H54 (cell line): ENCODE measurements at regions not wholly inside any gene's neighbourhood (a gene's known extent, or its start where the extent isn't known, plus 50 kb on each side); places are given as distances from the start of the nearest gene placed in this dataset.
"Not testable (repeated sequence)": the region's sequence is repeated elsewhere in the genome, so short reads cannot be mapped to it uniquely, and the experiment has no call there.

Experiments used
- DNase-seq: peaks from one replicate; pipeline ENCODE4 v3.0.0; 2011; ENCODE audit warnings: low spot score, mixed read lengths; ENCODE audit not compliant: insufficient read length
- FAIRE-seq: peaks from 3 replicates; lab custom pipeline; 2011; peaks lifted over from hg19 to GRCh38; lab: Jason Lieb, UNC
- POLR2A ChIP-seq: IDR thresholded peaks from 2 replicates; pipeline ENCODE4 v1.6.1; 2011; ENCODE audit warnings: low read depth, mild to moderate bottlenecking, low read length

DNA sequence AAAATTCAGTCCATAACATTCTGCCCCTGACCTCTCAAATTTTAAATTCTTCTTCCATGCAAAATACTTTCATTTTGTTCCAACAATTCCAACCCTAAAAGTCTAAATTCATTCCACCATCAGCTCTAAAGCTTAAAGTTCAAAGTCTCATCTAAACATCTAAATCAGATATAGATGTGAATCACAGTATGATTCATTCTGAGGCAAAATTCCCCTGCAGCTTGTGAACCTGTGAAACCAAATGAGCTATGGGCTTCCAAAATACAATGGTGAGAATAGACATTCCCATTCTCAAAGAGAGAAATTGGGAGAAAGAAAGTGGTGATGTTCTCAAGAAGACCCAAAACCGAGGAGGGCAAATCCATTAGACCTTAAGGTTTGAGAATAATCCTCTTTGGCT is 309.8 kb downstream of the HIVEP2 start:
- FAIRE-seq (no peak), DNase-seq (no peak)
- TF ChIP-seq POLR2A = no peak

DNA sequence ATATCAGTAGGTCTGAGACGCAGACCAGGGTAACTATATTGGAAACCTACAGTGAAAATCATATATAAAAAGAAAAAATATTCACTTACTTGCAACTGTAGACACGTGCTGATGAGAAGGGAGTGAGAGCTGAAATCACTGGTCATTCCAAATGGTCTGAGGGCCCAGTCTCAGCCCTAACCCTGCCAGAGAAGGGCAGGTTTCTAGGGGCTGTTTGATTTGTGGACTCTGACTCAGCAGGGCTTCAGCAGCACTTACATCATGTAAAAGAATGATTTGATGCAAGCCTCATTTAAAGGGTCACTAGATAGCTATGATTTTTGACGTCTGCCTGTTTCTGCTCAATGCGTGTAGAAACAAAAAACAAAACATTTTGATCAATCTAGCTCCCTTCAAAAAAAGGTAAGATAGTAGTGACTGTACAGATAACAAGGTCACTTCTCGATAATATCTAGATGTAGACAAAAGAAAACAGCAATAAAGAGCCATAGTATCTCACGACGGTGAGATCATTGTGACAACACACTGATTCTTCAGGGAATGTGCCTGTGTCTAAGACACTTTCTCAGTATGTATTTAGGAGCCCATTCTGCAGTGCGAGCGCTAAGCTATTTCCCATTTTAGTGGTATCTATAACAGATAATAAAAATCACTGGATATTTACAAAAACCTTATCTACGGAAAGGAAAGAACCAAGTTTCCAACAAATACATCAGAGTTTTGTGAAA is 307.2 kb downstream of the HIVEP2 start:
- no peak for FAIRE-seq

DNA sequence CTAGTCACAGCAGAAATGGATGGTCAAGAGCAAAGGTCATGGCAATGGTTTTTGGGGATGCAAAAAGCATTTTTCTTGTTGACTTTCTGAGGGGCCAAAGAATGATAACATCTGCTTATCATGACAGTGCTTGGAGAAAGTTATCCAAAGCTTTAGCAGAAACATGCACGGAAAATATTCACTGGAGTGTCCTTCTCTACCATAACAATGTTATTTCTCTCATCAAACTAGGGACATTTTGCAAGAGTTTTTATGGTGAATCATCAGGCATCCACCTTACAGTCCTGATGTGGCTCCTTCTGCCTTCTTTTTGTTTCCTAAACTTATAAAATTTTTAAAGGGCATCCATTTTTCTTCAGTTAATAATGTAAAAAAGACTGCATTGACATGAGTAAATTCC is 302.3 kb downstream of the HIVEP2 start:
- DNase-seq (no peak), FAIRE-seq (no peak)
- no peak for TF ChIP-seq POLR2A

More for the DNA sequence above, 307.2 kb downstream of the HIVEP2 start:
- no peak for TF ChIP-seq POLR2A
- no peak for DNase-seq

DNA sequence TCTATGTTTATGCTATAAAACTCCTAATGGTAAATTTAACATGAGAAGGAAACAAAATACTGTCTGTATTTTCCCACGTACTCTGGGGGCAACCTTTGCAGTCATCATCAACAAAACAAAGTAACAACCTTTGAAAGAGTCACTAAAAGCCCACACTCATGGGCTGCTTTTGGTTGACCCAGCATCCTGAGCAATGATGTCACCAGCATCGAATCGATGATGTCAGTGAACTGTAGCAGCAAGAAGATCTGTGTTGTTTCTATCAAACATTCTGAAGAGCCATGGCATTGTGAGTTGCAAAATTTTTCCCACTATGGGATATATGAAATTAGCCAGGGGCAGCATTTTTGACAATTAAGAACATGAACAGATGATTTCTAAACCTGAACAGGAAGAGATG is 300.1 kb downstream of the HIVEP2 start:
- DNase-seq = no peak
- no peak for FAIRE-seq
- no peak for TF ChIP-seq POLR2A

DNA sequence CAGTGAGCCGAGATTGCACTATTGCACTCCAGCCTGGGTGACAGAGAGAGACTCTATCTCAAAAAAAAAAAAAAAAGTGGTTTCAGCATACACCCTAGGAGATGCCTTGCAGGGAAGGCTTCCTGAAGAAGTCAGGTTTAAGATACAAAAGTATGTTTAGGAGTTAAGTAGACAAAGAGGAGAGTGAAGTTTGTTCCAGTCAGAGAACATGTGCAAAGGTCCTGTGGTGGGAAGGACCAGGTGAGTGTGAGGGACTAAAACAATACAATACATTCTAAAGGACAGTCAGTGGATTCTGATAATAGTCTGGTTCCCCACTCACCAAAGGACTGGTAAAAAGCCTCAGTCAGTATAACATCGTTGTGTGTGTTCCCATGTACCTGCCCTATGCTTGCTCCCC is 299.3 kb downstream of the HIVEP2 start:
- DNase-seq (no peak), FAIRE-seq (no peak)
- no peak for TF ChIP-seq POLR2A

GRCh38 chr6:142647449-142648035 is 297.4 kb downstream of the HIVEP2 start:
- DNase-seq (no peak), FAIRE-seq (no peak)
- no peak for TF ChIP-seq POLR2A

DNA sequence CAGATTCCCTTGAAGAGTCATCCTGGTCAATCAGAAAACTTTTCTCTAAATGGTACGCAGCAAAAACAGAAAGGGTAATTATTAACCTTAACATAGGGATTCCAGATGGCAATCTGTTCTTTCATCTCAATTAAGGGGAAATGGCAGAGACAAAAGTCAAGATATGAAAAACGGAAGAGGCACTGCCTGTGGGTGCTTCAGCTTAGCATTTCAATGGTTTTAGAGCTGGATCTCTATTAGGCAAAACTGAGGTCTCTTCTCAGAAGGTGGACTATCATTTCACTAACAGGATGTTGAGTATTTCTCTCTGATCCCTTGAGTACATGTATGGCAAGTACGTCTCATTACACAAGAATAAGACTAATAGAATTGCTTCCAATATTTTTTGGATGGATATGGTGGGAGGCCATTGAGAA is 296.9 kb downstream of the HIVEP2 start:
- no peak for DNase-seq

GRCh38 chr6:142648526-142648925 is 296.4 kb downstream of the HIVEP2 start:
- DNase-seq (no peak), FAIRE-seq (no peak)
- TF ChIP-seq POLR2A = no peak

More for the DNA sequence above, 296.9 kb downstream of the HIVEP2 start:
- FAIRE-seq = no peak
- TF ChIP-seq POLR2A = no peak

DNA sequence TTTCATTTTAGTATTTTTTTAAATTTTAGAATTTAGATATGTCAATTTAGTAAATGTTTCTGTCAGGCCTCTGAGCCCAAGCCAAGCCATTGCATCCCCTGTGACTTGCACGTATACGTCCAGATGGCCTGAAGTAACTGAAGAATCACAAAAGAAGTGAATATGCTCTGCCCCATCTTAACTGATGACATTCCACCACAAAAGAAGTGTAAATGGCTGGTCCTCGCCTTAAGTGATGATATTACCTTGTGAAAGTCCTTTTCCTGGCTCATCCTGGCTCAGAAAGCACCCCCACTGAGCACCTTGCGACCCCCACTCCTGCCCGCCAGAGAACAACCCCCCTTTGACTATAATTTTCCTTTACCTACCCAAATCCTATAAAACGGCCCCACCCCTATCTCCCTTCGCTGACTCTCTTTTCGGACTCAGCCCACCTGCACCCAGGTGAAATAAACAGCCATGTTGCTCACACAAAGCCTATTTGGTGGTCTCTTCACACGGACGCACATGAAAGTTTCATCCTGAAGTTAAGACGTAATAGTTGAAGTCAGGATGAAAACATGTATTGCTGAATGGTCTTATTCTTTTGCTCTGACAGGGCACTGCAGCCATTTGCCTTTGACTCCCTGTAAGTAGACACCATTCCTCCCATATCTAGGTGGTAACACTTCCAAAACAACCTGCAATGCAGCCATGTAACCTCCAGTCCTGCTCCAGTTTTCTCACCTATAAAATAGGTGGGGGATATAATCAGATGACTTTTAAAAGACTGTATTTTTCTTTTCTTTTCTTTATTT is 295.3 kb downstream of the HIVEP2 start:
- FAIRE-seq, DNase-seq: not testable (repeated sequence)

GRCh38 chr6:142651384-142651783 is 293.6 kb downstream of the HIVEP2 start:
- DNase-seq (no peak), FAIRE-seq (no peak)
- no peak for TF ChIP-seq POLR2A

DNA sequence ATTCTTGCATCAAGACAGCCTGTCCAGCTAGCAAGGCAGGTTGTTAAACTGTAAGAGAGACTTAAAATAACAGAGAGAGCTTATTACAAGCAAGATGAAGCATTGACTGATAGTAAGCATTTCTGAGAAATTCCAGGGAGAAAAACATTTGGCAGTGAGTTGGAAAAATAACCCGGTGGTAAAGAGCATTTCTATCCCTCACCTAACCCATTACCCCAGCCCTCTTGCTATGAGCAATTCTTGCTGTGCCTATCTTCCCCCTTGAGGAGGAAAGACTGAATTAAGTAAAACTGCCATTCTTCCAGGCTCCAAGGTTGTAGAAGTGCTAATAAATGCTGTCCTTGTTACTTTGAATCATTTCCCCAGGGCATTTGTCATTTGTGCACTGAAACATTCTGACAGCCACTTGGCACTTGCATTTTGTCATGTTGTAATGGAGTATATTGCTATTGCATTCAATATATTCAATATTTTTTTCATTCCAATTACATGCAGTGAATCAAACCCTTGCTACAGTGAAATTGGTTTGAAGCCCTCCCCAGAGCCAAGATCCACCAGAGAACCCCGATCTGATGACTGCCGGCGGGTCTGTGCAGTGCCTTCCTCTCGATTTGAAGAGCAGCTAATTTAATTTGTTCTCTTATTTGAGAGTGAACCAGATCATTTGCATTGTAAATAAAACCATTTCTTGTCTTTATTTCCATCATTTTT is 291.1 kb downstream of the HIVEP2 start:
- no peak for FAIRE-seq
- no peak for DNase-seq
- TF ChIP-seq POLR2A = no peak

DNA sequence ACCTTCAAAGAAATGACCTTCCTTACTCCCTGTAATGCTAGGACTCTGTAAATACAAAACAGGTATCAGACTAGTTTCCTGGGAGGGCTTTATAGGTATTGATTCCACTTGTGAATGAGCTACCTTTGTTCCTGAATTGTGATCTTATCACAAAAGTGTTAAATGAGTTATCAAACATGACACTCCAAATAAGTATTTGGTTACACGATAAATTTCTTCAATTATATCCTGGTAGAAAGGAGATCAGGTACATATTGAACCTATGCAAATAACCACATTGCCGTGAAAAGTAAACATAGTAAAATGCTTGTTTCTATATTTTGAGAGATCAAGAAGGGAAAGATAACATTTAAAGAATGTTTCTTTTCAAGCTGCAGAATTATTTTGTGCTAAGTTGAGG is 285.3 kb downstream of the HIVEP2 start:
- no peak for DNase-seq
- no peak for FAIRE-seq
- no peak for TF ChIP-seq POLR2A

- TF ChIP-seq POLR2A = no peak
- FAIRE-seq (no peak), DNase-seq (no peak)
Observed at GRCh38 chr6:142665393-142665792, 279.6 kb downstream of the HIVEP2 start.

DNA sequence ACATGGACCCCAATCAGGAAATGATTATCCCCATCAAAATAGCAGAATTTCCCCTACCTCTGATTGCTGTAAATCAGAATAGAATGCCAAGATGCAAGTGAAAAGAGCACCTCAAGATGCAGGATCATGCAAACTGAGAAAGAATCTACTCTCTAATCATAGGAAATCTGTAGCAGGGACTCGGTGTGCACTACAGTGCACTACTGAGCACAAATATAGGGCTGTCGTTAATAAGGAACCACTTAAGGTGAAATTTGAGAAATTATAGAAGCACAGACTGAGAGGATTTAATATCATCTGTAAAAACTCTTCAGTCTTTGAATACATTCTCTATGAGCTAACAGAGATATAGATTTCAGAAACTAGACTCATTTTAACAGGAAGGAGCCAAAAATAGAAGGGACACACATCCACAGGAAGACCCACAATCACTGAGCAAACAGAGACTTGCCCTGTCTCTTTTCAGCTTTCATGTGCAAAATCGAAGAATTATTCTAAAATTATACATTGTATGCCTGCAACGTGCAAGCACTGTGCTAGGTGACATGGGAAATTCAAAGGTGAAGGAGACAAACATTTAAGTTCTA is 278.3 kb downstream of the HIVEP2 start:
- DNase-seq (no peak), FAIRE-seq (no peak)
- no peak for TF ChIP-seq POLR2A
